ENCODE measurements at regions not wholly inside any gene's neighbourhood (a gene's known extent, or its start where the extent isn't known, plus 50 kb on each side); places are given as distances from the start of the nearest gene placed in this dataset.

- no peak overlapping the region for H3K4me3 ChIP-seq (ENCODE audit: low read depth, low read length)
- no peak for DNase-seq (ENCODE audit: low read depth)
- TF ChIP-seq CTCF (IDR thresholded peaks at IDR 0.05; ENCODE audit: control insufficient read depth, extremely low read depth, insufficient read depth): no peak
Observed at GRCh38 chr2:17311106-17311619, 207.1 kb downstream of the RAD51AP2 start.

- DNase-seq (ENCODE audit: low read depth): peak; percentile 49
- TF ChIP-seq CTCF (IDR thresholded peaks at IDR 0.05; ENCODE audit: control insufficient read depth, extremely low read depth, insufficient read depth): peak; percentile 80
- no peak overlapping the region for H3K4me3 ChIP-seq (ENCODE audit: low read depth, low read length)
Observed at GRCh38 chr2:17309741-17310339, 208.4 kb downstream of the RAD51AP2 start.

- no peak for DNase-seq (ENCODE audit: low read depth)
- TF ChIP-seq CTCF (IDR thresholded peaks at IDR 0.05; ENCODE audit: control insufficient read depth, extremely low read depth, insufficient read depth): no peak
- H3K4me3 ChIP-seq (ENCODE audit: low read depth, low read length): no peak overlapping the region
Observed at GRCh38 chr2:17309181-17309580, 209.1 kb downstream of the RAD51AP2 start.

GRCh38 chr2:17306706-17307105, 211.5 kb downstream of the RAD51AP2 start:
- DNase-seq (ENCODE audit: low read depth): no peak
- TF ChIP-seq CTCF (IDR thresholded peaks at IDR 0.05; ENCODE audit: control insufficient read depth, extremely low read depth, insufficient read depth): no peak

GRCh38 chr2:17306219-17306618, 212.0 kb downstream of the RAD51AP2 start:
- H3K4me3 ChIP-seq (ENCODE audit: low read depth, low read length): no peak overlapping the region
- no peak for DNase-seq (ENCODE audit: low read depth)
- no peak for TF ChIP-seq CTCF (IDR thresholded peaks at IDR 0.05; ENCODE audit: control insufficient read depth, extremely low read depth, insufficient read depth)

More at GRCh38 chr2:17306706-17307105, 211.5 kb downstream of the RAD51AP2 start:
- H3K4me3 ChIP-seq (ENCODE audit: low read depth, low read length): no peak overlapping the region

- H3K4me3 ChIP-seq (ENCODE audit: low read depth, low read length): no peak overlapping the region
- DNase-seq (ENCODE audit: low read depth): no peak
- TF ChIP-seq CTCF (IDR thresholded peaks at IDR 0.05; ENCODE audit: control insufficient read depth, extremely low read depth, insufficient read depth): no peak
Observed at GRCh38 chr2:17303521-17303920, 214.7 kb downstream of the RAD51AP2 start.

- H3K4me3 ChIP-seq (ENCODE audit: low read depth, low read length): no peak overlapping the region
- TF ChIP-seq CTCF (IDR thresholded peaks at IDR 0.05; ENCODE audit: control insufficient read depth, extremely low read depth, insufficient read depth): no peak
- DNase-seq (ENCODE audit: low read depth): no peak
Observed at GRCh38 chr2:17303054-17303453, 215.2 kb downstream of the RAD51AP2 start.

Measured in LNCaP clone FGC (cell line).